ENCODE measurements at regions not wholly inside any gene's neighbourhood (a gene's known extent, or its start where the extent isn't known, plus 50 kb on each side); places are given as distances from the start of the nearest gene placed in this dataset.

GRCh38 chr19:28655054-28655453, 557.9 kb downstream of the UQCRFS1 start:
- SMC1A ChIA-PET (ENCODE audit: uncharacterized antibody, unreplicated experiment) = no interaction called here
- Histone ChIP-seq H3K9ac (ENCODE audit: control insufficient read depth, insufficient read depth, low read length) (no peak overlapping the region), H3K36me3 (ENCODE audit: control insufficient read depth in 2 of 2, insufficient read depth in 2 of 2, low read length in 1 of 2) (no peaks in the 10 kb centered on the region), H3K9me3 (replicated peaks; ENCODE audit: control insufficient read depth, insufficient read depth, low read length) (no peaks in the 10 kb centered on the region; the same call in 2 of the 3 replicates), H3K4me1 (ENCODE audit: control insufficient read depth, insufficient read depth, low read length) (no peaks in the 10 kb centered on the region), H3K4me2 (ENCODE audit: control insufficient read depth, insufficient read depth) (no peak overlapping the region), H3K79me2 (ENCODE audit: control insufficient read depth, insufficient read depth, low read length) (no peaks in the 10 kb centered on the region), H4K20me1 (ENCODE audit: control insufficient read depth, insufficient read depth) (no peaks in the 10 kb centered on the region), H3K4me3 (no peak overlapping the region), H3K27me3 (replicated peaks in 1 of 2; ENCODE audit: control insufficient read depth in 2 of 2, insufficient read depth in 2 of 2, low read length in 1 of 2) (no peaks in the 10 kb centered on the region), H3K27ac (ENCODE audit: control insufficient read depth, insufficient read depth) (no peak overlapping the region), H2AFZ (ENCODE audit: control insufficient read depth, low read depth, low read length) (no peak overlapping the region)
- CTCF ChIA-PET = no interaction called here
- FAIRE-seq (no peak), ATAC-seq (no peak), DNase-seq (ENCODE audit: low read depth, low spot score) (no peak)
- WGBS (ENCODE audit: insufficient coverage, insufficient replicate concordance, low lambda C conversion rate, missing lambda C conversion rate) = 69% methylated on average over 5 of the region's 5 CpGs
- TF ChIP-seq POLR2AphosphoS5 (IDR thresholded peaks at IDR 0.05; ENCODE audit: low read length) = no peak
- no peak for TF ChIP-seq CBX5 (IDR thresholded peaks at IDR 0.05; ENCODE audit: low read depth)
- TF ChIP-seq POU2F2 (IDR thresholded peaks at IDR 0.05; ENCODE audit: borderline replicate concordance, low read depth, low read length) = no peak
- no peak for TF ChIP-seq POLR2AphosphoS2 (IDR thresholded peaks at IDR 0.05; ENCODE audit: low read depth, low read length)
- no peak for TF ChIP-seq PAX8 (IDR thresholded peaks at IDR 0.05)
- TF ChIP-seq EZH2 (IDR thresholded peaks at IDR 0.05; ENCODE audit: borderline replicate concordance, control insufficient read depth, low read depth, low read length) = no peak
- TF ChIP-seq SMAD5 (IDR thresholded peaks at IDR 0.05; ENCODE audit: low read depth) = no peak
- no peak for TF ChIP-seq MTA3 (IDR thresholded peaks at IDR 0.05; ENCODE audit: borderline replicate concordance, low read length)
- no peak for TF ChIP-seq CTCF (IDR thresholded peaks at IDR 0.05 in 2 of 3, conservative IDR thresholded peaks at IDR 0.05 in 1 of 3; ENCODE audit: control insufficient read depth in 2 of 3, extremely low read depth in 1 of 3, insufficient read depth in 1 of 3, low read depth in 3 of 3, low read length in 3 of 3)
- no peak for TF ChIP-seq PKNOX1 (IDR thresholded peaks at IDR 0.05)
- RAD21 ChIA-PET (ENCODE audit: unreplicated experiment) = no interaction called here
- BruUV-seq (replicated peaks) = no TSS peak
- POLR2A ChIA-PET = no interaction called here
- in situ Hi-C loops (cut with MboI) = no loop called here
- intact Hi-C loops (cut with micrococcal nuclease; ENCODE audit: unreplicated experiment) = no loop called here
